ENCODE measurements at regions not wholly inside any gene's neighbourhood (a gene's known extent, or its start where the extent isn't known, plus 50 kb on each side); places are given as distances from the start of the nearest gene placed in this dataset.

DNA sequence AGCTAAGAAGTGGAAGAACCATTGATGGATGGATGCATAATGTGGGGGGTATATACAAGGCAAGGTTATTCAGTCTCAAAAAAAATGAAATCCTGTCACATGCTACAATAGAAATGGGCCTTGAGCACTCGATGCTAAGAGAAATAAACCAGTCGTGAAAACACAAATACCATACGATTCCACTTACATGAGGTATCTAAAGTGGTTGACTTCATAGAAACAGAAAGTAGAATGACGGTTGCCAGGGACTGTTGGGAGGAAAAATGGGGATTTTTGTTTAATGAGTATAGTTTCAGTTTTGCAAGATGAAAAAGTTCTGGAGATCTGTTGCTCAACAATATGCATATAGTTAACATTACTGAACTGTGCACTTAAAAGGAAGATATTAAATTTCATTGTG lies 223.6 kb upstream of the NLGN4Y start:
- no peak for DNase-seq (ENCODE audit: low spot score)
- TF ChIP-seq, protein P1, sequence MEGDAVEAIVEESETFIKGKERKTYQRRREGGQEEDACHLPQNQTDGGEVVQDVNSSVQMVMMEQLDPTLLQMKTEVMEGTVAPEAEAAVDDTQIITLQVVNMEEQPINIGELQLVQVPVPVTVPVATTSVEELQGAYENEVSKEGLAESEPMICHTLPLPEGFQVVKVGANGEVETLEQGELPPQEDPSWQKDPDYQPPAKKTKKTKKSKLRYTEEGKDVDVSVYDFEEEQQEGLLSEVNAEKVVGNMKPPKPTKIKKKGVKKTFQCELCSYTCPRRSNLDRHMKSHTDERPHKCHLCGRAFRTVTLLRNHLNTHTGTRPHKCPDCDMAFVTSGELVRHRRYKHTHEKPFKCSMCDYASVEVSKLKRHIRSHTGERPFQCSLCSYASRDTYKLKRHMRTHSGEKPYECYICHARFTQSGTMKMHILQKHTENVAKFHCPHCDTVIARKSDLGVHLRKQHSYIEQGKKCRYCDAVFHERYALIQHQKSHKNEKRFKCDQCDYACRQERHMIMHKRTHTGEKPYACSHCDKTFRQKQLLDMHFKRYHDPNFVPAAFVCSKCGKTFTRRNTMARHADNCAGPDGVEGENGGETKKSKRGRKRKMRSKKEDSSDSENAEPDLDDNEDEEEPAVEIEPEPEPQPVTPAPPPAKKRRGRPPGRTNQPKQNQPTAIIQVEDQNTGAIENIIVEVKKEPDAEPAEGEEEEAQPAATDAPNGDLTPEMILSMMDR (IDR thresholded peaks at IDR 0.05; ENCODE audit: extremely low read depth, missing control alignments), result no peak

DNA sequence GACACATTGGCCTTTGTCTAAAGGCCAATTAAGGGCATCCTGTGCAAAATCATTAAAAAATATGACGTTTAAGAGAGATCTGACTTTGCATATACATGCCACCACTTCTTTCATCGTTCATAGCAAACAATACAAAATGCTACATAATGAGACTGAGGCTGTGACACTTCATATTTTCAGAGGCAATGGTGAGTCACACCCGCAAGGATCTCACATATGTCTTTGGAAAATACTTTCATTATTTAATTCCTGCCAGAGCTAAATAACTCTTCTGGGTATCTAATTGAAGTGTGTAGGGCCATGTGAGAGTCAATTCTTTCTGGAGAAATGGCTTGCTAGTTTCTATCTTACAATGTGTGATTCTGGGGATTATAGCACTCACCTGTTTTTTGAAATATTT lies 222.8 kb upstream of the NLGN4Y start:
- TF ChIP-seq, protein P1 (IDR thresholded peaks at IDR 0.05; ENCODE audit: extremely low read depth, missing control alignments), result no peak
- no peak for DNase-seq (ENCODE audit: low spot score)

DNA sequence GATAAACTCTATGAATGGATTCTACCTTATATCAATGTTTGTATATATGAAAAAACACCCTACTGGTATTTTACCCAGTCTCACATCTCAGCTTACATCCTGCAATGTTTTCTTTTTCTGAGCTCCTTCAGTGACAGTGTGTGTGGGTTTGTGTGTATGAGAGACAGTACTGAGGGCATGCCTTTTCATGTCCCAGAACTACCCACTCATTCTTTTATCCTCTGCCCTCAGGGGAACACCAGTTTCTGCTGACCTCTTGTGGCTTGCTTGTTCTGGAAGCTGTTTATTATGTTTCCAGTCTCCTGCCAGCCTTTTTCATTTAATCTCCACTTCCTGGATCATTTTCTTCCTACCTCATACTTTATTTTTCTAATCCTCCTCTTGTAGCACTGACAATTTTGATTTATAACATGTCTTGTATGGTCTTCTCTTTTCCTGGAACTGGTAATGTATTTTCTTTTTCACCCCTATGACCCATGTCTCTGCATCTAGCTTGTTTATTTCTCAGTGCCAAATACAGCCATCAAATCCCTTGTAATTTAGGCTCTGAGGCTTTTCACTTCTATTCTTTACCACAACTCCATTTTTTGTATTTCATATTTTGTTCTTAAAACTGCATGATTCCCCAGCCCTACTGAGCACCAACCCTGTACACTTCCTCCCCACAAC lies 195.5 kb upstream of the NLGN4Y start:
- no peak for DNase-seq (ENCODE audit: low spot score)

DNA sequence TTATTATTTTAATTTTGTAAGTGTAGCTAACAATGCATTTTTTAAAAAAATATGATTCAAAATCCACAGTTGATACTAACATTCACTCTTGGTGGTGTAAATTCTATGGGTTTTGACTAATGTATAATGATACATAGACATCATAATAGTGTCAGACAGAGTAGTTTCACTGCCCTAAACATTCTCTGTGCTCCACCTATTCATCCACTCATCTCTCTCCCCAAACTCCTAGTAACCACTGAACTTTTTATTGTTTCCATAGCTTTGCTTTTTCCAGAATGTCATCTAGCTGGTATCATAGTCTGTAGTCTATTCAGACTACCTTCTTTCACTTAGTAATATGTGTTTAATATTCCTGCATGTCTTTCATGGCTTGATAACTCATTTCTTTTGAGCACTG lies 194.0 kb upstream of the NLGN4Y start:
- TF ChIP-seq, protein P1 (IDR thresholded peaks at IDR 0.05; ENCODE audit: extremely low read depth, missing control alignments), result no peak
- DNase-seq (ENCODE audit: low spot score), result no peak

More for the DNA sequence above, 195.5 kb upstream of the NLGN4Y start:
- TF ChIP-seq, protein P1 (IDR thresholded peaks at IDR 0.05; ENCODE audit: extremely low read depth, missing control alignments), result no peak

DNA sequence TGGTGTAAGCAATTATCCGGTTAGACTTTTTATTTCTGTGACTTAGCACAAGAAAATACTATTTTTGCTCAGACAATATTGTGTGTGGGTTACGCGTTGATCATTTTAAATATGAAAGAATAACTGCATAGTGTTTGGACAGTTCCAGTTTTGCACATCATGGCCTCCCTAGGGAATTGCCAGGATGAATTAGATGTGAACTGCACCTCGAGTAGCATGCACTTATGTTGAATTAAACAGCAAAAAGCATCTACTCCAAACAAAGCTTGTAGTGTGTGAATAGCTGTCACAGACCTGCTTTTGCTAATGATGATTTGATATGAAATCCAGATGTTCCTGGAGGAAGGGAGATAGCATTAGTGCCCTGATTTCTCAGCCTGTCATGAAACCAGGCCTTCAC lies 184.8 kb upstream of the NLGN4Y start:
- DNase-seq (ENCODE audit: low spot score), result no peak
- TF ChIP-seq, protein P1 (IDR thresholded peaks at IDR 0.05; ENCODE audit: extremely low read depth, missing control alignments), result no peak

DNA sequence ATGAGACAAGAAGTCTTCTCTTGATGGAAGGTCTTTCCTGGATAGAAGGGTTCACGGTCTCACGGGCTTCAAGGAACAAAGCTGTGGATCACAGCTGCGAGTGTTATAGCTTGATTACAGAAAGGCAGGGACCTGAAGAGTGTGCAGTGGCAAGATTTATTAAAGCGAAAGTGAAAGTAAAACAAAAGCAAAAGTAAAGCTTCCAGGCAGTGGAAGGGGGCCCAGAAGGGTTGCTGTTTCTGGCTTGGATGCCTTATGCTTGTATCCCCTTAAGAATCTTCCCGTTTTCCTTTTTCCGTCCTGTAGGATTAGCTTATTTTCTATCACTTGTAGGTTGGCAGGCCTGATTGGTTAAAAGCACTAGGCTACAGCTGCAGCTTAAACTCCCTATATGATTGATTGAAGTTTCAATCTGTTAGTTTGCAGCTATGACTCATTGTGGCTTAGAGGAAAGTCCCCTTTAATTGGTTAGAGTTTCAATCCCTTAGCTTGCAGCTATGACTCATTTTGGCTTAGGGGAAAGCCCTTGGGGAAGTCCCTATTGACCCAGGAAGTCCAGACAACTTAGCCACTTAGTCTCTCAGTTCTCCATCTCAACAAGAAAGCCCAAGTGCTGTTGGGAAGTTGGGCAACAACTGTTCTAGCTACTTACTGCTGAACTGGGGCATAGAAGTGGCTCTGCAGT lies 183.7 kb upstream of the NLGN4Y start:
- TF ChIP-seq, protein P1 (IDR thresholded peaks at IDR 0.05; ENCODE audit: extremely low read depth, missing control alignments), result no peak
- peak; percentile 23 for DNase-seq (ENCODE audit: low spot score)

DNA sequence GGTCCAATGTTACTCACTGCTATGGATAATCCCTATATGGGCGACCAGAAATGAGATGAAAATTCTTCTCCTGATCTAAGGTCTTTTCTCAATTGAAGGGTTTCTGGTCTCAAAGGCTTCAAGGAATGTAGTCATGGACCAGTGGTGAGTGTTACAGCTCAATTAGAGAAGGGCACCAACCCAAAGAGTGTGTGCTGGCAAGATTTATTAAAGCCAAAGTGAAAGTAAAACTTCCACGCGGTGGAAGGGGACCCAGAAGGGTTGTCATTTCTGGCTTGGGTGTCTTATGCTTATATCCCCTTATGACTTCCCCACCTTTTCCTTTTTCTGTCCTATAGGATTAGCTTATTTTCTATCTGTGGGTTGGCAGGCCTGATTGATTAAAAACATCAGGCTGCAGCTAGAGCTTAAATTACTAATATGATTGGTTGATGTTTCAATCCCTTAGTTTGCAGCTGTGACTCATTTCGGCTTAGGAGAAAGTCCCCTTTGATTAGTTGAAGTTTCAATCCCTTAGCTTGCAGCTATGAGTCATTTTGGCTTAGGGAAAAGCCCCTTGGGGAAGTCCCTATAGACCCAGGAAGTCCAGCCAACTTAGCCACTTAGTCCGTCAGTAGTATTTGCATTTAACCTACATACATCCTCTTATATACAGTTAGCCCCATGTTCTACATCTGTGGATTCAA lies 179.5 kb upstream of the NLGN4Y start:
- TF ChIP-seq, protein P1 (IDR thresholded peaks at IDR 0.05; ENCODE audit: extremely low read depth, missing control alignments), result no peak

More for the DNA sequence above, 179.5 kb upstream of the NLGN4Y start:
- DNase-seq (ENCODE audit: low spot score), result peak; percentile 5
